Vagina (tissue), 2 donors: ENCODE measurements at regions not wholly inside any gene's neighbourhood (a gene's known extent, or its start where the extent isn't known, plus 50 kb on each side); places are given as distances from the start of the nearest gene placed in this dataset.

Experiments used
- POLR2AphosphoS5 ChIP-seq, 2 donors: sonication (generic); formaldehyde crosslinking; IDR thresholded peaks; one replicate each; pipeline ENCODE4 v1.9.0; 2017; ENCODE audit warnings: antibody characterized with exemption in 2 of 2, mild to moderate bottlenecking in 2 of 2, low read depth in 1 of 2; ENCODE audit not compliant: insufficient read depth in 1 of 2
- TF ChIP-seq, protein P1 (sequence below), 3 experiments: fragments of 450-650 bp in 2 of 3; fragments of 200-600 bp in 1 of 3; sonication (generic) in 1 of 3; IDR thresholded peaks; one replicate each; pipeline ENCODE4 v1.5.1; 2017 to 2019; ENCODE audit warnings: antibody characterized with exemption in 3 of 3, mild to moderate bottlenecking in 2 of 3, moderate library complexity in 2 of 3

- TF ChIP-seq, protein P1, sequence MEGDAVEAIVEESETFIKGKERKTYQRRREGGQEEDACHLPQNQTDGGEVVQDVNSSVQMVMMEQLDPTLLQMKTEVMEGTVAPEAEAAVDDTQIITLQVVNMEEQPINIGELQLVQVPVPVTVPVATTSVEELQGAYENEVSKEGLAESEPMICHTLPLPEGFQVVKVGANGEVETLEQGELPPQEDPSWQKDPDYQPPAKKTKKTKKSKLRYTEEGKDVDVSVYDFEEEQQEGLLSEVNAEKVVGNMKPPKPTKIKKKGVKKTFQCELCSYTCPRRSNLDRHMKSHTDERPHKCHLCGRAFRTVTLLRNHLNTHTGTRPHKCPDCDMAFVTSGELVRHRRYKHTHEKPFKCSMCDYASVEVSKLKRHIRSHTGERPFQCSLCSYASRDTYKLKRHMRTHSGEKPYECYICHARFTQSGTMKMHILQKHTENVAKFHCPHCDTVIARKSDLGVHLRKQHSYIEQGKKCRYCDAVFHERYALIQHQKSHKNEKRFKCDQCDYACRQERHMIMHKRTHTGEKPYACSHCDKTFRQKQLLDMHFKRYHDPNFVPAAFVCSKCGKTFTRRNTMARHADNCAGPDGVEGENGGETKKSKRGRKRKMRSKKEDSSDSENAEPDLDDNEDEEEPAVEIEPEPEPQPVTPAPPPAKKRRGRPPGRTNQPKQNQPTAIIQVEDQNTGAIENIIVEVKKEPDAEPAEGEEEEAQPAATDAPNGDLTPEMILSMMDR (IDR thresholded peaks at IDR 0.05): no peak
- no peak for TF ChIP-seq POLR2AphosphoS5 (IDR thresholded peaks at IDR 0.05; ENCODE audit: insufficient read depth in 1 of 2, low read depth in 1 of 2)
Measured at GRCh38 chr13:62524498-62524897, 1108.8 kb upstream of the PCDH20 start.
